Suppressor macrophage treated with lipopolysaccharide for 1 hour (primary cell): ENCODE measurements at regions not wholly inside any gene's neighbourhood (a gene's known extent, or its start where the extent isn't known, plus 50 kb on each side); places are given as distances from the start of the nearest gene placed in this dataset.

Source experiments
- DNase-seq, 3 donors: peaks; one replicate each; pipeline ENCODE4 v3.0.0-alpha.2; 2020 to 2022

- DNase-seq: peak; percentile 44 to 58 (median 52)
Measured at GRCh38 chr2:128710729-128711128, 392.1 kb upstream of the HS6ST1 start.

- peak; percentile 35 to 44 (median 37) for DNase-seq
Measured at GRCh38 chr2:128714285-128714684, 395.6 kb upstream of the HS6ST1 start.

GRCh38 chr2:128714851-128715312 lies 396.2 kb upstream of the HS6ST1 start:
- no peak for DNase-seq

- DNase-seq: no peak
Measured at GRCh38 chr2:128715360-128715759, 396.7 kb upstream of the HS6ST1 start.

GRCh38 chr2:128716299-128716721 lies 397.6 kb upstream of the HS6ST1 start:
- DNase-seq: no peak

GRCh38 chr2:128717758-128718710 lies 399.4 kb upstream of the HS6ST1 start:
- DNase-seq: no peak

GRCh38 chr2:128720080-128721022 lies 401.7 kb upstream of the HS6ST1 start:
- DNase-seq: no peak

GRCh38 chr2:128721096-128721495 lies 402.4 kb upstream of the HS6ST1 start:
- DNase-seq: peak in 2 of 3 donors; percentile 24 to 44

- no peak for DNase-seq
Measured at GRCh38 chr2:128722489-128722888, 403.8 kb upstream of the HS6ST1 start.

- no peak for DNase-seq
Measured at GRCh38 chr2:128724547-128724946, 405.9 kb upstream of the HS6ST1 start.

GRCh38 chr2:128724972-128725371 lies 406.3 kb upstream of the HS6ST1 start:
- no peak for DNase-seq

GRCh38 chr2:128726236-128726635 lies 407.6 kb upstream of the HS6ST1 start:
- DNase-seq: peak; percentile 46 to 55 (median 51)

GRCh38 chr2:128726911-128727310 lies 408.2 kb upstream of the HS6ST1 start:
- no peak for DNase-seq

- DNase-seq: peak in 2 of 3 donors; percentile 30 to 35
Measured at GRCh38 chr2:128727404-128727803, 408.7 kb upstream of the HS6ST1 start.

- peak; percentile 44 to 69 (median 65) for DNase-seq
Measured at GRCh38 chr2:128727914-128728313, 409.2 kb upstream of the HS6ST1 start.

GRCh38 chr2:128729051-128729450 lies 410.4 kb upstream of the HS6ST1 start:
- DNase-seq: no peak

- no peak for DNase-seq
Measured at GRCh38 chr2:128731994-128732650, 413.5 kb upstream of the HS6ST1 start.

- DNase-seq: peak; percentile 89 to 96 (median 96)
Measured at GRCh38 chr2:128732976-128733431, 414.3 kb upstream of the HS6ST1 start.

GRCh38 chr2:128733450-128733849 lies 414.8 kb upstream of the HS6ST1 start:
- DNase-seq: no peak

GRCh38 chr2:128734521-128735295 lies 416.0 kb upstream of the HS6ST1 start:
- DNase-seq: peak; percentile 83 to 90 (median 88)

- DNase-seq: no peak
Measured at GRCh38 chr2:128735296-128735960, 416.8 kb upstream of the HS6ST1 start.
